ENCODE measurements at regions not wholly inside any gene's neighbourhood (a gene's known extent, or its start where the extent isn't known, plus 50 kb on each side); places are given as distances from the start of the nearest gene placed in this dataset.

DNA sequence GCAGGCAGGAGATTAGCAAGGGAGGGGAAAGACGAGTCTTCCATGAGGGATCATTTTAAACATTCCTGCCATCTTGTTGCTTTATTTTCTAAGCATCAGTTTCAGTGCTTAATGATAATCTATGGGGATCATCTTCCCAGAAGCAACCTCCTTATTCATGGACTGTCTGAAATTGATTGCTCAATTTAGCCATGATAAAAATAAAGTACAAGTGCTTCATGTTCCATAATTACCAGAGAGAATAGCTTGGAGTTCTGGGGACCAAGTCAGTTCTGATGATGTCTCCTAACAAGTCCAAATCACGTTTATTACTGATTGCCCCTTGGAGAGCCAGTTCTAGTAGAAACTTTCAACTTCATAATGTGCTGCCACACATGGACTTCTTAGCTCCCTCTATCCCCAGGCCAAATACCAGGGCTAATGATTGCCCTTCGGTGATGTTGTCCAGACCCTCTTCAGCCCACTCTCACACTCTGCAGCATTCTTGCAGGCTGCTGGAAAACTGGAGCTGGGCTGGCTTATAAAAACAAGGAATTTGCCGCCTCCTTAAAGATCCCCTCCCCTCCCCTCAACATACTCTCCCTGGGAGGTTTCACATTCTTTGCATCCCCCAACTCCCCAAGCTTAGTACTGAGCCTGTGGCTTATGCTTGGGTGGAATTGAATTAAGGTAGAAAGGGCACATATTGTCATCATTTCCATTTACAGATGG is 222.1 kb upstream of the ADAMTS9 start:
- intact Hi-C loops (cut with DNase I): no loop called here
- no peak for DNase-seq (ENCODE audit: low spot score)

DNA sequence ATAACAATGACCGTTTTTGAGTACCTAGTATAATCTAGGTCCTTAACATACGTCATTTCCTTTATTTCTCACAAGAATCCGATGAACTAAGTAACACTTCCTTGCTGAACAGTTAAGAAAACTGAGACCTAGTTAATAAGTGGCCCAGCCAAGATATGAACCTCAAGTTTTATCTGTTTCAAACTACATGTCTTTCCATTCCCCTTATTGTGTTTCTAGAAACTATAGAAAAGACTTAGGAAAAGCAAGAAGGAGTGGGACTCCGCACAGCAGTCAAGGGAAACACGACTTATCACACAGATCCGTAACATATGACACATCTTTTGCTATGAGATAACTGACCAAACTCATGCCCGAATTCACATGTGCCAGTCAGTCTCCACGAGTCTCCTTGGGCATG is 221.2 kb upstream of the ADAMTS9 start:
- intact Hi-C loops (cut with DNase I): no loop called here
- no peak for DNase-seq (ENCODE audit: low spot score)

DNA sequence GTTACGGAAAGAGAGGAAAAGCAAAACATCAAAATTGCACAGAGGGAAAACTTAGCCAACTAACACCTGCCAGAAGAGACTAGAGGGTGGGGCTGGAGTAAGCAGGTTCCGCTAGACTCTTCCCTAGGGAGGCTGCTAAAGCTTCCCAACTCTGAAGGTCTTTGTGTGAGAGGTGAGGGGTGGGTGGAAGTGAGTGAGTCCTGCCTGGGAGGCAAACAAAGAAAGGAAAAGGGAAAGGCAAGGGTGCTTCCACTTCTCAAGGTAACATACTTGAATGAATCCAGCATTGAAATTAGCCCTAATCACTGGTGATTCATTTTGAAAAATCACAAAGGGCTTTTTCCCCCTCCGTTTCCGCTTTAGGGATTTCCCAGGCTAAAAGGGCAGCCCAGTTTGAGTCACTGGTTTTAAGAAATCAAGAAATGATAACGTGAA is 220.5 kb upstream of the ADAMTS9 start:
- intact Hi-C loops (cut with DNase I): no loop called here

DNA sequence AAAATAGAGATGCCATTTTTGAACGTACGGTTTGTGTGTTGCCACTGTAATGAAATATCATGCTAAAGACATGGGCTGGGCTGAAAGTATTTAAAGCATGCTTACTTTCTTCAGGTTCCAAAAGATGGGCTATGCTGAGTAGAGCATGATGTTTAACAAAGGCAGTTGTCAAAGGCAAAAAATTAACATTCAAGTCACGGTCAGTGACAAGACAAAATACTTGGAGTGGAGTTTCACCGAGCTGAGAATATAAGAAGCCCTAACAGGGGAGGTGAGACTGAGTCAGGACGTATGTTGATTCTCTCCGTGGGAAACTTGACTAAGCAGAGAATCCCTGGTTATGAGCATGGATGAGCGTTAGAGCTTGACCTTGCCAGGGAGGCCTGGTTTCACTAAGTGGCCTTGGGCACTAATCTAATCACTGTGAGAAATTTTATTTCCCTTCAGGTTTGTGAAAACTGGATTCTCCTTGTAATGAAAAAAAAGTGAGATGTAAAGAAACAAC is 218.2 kb upstream of the ADAMTS9 start:
- intact Hi-C loops (cut with DNase I): no loop called here
- DNase-seq (ENCODE audit: low spot score): no peak

More for the DNA sequence above, 220.5 kb upstream of the ADAMTS9 start:
- no peak for DNase-seq (ENCODE audit: low spot score)

DNA sequence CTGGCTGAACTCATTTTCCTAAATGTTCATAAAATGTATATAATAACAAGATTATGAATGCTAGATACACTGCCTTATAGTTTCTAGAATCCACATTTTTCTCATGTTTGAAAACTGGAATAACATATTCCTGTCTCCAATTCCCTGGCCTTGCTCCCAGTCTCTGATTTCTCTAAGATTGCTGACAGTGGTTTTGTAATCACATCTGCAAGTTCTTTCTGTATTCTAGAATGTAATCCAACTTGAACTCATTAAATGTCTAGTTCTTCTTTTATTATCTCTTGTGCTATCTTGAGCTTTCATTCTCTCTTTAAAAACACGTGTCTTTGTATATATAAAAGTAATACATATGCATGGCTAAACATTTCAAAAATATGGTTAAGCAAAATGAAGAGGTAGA is 215.2 kb upstream of the ADAMTS9 start:
- DNase-seq (ENCODE audit: low spot score): no peak
- intact Hi-C loops (cut with DNase I): no loop called here

DNA sequence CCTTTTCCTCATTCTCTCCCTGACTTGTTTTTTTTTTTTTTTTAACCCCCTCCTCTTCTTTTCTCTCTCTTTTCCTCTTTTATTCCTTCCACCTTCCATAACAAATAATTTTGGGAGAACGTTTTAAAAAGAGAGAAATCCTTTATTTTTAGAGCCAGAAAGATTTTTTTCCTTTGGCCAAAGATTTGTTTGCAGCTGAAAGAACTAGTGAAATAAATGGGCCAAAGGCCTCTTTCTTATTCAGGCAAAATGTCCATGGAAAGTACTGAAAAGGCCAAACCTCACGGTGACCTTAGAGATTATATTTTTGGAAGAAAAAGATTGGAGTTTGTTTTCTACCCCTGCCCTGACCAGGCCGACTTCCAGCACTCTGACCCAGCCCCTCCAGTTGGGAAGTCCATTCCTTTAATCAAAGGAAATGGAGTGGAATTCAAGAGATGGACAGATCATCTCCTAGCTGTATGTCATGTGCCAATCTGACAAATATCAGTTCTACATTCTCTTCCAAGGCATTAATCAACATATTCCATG is 214.3 kb upstream of the ADAMTS9 start:
- intact Hi-C loops (cut with DNase I): no loop called here
- DNase-seq (ENCODE audit: low spot score): no peak

DNA sequence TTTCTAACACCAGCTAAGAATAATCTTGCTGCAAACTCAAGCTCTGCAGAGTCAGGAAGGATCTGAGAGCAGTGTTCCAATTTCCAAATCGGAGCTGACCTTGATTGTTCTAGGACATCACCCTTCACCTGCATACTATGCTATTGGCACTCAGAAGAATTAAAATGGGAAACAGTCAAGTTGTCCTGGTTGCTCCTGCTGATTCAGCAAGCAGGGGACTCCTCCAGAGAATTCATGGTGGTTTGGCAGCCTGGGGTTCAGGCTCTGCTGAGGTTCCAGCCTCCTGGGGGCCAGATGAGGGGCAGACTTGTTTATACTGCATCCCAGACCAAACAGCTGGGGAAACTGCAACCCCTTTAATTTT is 213.7 kb upstream of the ADAMTS9 start:
- intact Hi-C loops (cut with DNase I): no loop called here

DNA sequence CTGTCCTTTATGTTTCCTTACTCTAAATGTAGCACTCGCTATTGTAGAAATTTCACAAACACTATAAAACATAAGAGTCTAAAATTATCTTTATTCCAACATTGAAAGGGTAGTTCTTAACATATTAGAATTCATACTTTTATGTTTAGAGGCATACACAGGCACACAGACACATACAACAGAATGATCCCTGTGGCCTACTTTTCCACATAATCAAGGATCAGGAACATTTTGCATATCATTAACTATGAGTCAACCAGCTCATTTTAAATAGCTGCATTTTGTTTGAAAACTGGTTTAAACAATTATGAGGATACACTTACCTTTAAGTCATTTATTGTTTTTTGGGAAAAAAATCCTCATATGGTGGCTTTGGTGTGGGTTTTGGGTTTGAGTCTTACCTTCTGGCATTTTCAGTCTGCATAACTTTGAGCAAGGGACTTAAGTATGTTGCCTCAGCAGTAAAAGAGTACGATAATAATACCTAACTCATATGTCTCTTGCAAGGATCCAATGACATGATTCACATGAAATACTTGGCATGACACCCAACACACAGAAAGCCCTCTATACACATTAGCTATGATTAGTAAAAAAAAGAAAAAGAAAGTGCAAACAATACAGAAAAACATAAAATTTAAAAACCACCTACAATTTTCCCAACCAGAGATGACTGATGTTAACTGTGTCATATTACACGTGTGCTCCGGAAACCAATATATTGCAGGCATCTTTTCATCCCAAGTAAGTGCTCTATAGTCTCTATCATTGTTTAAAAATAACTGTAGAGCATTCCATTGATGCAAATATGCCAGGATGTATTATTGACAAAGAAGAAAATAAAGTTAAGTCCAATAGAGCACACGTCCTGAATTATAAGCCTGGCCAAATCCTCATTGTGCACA is 213.1 kb upstream of the ADAMTS9 start:
- intact Hi-C loops (cut with DNase I): no loop called here

More for the DNA sequence above, 213.7 kb upstream of the ADAMTS9 start:
- no peak for DNase-seq (ENCODE audit: low spot score)

DNA sequence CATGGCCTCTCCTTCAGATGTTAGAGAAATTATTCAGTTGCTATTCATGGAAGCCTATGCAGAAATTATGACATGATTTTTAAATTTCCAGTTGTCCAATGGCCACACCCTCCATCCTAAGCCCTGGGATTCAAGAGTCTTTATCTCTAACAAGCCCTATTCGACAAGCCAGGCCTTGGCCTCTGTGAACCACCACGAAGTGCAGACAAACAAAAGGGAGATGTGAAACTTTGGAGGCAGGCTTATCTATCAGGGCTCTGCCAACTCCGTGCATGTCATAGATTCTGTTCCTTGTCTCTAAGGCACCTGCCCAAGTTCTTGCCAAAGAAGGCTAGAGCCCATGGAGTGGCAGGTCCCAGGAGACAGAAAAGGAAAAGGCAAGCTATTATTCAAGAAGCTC is 212.4 kb upstream of the ADAMTS9 start:
- no peak for DNase-seq (ENCODE audit: low spot score)
- intact Hi-C loops (cut with DNase I): no loop called here

More for the DNA sequence above, 213.1 kb upstream of the ADAMTS9 start:
- no peak for DNase-seq (ENCODE audit: low spot score)

DNA sequence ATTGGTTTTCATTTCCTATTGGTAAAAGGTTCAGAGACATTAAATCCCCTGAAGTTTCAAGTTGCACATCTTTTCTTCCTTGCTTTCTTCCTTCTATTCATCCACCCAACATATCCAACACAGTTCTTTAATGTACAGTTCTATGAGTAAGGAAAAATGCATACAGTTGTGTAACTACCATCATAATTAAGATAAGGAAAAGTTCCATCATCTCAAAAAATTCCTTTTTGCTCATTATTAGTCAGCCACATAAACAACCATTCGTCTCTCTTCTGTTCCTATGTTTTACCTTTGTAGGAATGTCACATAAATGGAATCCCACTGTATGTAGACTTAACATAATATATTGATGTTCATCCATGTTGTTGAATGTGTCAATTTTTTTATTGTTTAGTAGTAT is 211.1 kb upstream of the ADAMTS9 start:
- intact Hi-C loops (cut with DNase I): no loop called here
- no peak for DNase-seq (ENCODE audit: low spot score)

DNA sequence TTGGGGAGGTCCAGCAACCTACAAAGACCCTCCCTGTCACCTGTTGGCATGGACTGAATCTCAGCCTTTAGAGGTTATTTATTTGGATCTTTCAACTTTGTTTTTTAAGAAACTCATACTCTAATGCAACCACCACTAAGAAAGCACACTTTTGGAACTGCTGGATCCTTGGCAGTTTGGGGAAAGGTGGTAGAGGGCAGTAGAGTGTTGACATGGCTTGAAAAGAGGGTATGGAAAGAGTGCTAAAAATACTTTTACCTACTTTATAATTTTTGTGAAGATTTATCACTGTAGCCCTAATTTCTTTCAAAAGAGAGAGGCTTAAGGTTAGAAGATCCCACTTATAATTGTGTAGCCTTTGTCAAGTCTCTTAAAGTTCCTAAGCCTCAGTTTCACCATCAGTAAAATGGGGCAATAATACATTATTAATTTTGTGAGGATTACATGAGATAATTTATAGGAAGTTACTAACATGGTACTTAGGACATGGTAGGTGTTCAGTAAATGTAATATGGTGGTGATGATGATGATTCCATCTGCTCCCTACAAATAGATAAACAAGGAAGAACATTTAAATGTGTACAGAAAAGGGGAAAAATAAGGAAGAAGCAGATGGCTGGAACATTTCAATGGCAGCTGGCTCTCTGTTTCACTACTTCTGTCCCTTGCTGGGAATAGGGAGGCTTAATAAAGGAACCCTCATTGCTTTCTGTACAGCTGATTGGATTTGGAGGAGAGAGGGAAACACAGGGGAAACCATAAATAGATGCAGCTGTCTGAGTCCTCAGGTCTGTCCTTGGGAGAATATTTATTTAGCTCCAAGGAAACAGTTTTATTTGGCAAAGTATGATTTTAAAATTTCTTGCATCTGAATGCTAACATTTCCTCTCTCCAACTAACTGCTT is 208.4 kb upstream of the ADAMTS9 start:
- intact Hi-C loops (cut with DNase I): no loop called here
- DNase-seq (ENCODE audit: low spot score): no peak

DNA sequence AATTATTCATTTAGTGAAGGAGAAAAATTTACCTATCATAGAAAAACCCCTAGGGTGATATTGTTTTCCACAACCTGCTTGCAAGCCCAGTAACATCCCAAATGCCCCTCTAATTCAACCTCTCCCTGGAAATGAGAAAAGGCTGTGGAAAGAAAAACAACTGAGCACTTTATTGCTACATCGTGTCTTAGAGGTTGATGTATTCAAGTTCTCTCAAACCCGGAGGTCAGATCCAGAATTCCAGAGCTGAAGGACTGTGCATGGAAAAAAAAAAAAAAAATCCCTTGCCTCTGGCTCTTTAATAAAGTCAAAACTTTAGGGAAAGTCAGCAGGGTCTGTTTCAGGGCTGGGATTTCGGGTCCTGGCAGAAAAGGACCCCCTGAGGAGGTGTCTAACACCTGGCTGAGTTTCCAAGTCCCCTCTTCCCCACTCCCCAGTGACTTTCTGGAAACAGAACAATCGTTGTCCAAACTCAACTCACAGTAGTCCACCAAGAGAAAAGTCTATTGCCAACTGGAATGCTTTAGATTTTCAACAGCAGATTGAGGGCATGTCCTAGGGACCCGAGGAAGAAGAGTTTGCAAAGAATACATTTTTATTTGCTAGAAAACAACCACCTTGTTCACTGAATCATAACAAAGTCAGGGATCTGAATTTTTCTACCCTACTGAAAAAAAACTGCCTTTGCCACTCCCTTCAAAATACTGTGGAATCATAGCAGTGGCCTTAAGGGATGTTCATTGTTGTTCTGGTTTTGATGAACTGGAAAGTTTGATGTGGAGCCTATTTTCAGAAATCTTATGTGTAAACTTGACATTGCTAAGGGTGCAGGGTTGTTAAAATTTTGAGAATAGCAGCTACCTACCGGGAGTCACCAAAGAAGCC is 207.5 kb upstream of the ADAMTS9 start:
- DNase-seq (ENCODE audit: low spot score): no peak
- intact Hi-C loops (cut with DNase I): no loop called here

DNA sequence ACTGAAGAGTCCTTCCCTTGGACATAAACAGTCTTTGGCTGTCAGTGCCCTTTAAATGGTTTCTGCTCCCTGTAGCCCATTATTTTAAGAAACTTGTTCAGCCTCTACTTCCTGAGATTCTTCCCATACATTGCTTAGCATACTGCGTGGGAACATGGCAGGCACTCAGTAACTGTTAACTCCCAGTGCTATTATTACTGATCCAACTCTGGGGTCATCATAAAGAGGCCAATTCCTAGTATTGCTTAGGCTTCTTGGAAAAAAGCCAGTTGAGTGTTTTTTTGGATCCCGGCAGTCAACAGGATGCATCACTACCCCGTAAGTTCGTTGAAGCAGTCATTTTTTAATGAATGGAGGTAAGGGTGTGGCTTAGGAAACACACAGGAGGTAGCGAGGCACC is 206.2 kb upstream of the ADAMTS9 start:
- intact Hi-C loops (cut with DNase I): no loop called here
- no peak for DNase-seq (ENCODE audit: low spot score)

DNA sequence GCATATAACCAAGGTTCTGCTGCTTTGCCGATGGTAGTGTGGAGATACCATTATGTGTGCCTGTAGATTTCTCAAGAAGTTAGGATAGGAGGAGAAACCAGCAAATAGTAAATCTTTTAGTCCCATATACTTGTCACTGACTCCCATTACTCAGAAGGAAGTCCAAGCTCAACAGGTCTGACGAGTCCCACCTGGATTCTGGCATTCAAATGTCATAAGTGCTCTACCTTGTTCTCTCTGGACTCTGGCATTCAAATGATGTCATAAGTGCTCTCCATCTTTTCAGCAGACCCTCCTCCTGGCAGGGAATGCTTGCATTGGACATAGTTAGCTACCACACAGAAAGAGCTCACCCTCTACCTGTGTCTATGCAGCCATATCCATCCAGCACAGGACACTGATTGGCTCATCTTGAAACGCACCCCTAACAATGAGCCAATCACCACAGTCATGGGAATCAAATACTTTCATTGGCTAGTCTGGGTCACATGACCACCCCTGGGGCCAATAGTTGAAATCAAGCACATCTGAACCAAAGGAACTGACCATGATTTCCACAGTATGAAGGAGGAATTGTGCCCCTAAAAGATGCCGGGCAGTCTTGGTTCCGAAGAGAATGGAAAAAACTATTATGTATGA is 205.0 kb upstream of the ADAMTS9 start:
- intact Hi-C loops (cut with DNase I): no loop called here
- no peak for DNase-seq (ENCODE audit: low spot score)

DNA sequence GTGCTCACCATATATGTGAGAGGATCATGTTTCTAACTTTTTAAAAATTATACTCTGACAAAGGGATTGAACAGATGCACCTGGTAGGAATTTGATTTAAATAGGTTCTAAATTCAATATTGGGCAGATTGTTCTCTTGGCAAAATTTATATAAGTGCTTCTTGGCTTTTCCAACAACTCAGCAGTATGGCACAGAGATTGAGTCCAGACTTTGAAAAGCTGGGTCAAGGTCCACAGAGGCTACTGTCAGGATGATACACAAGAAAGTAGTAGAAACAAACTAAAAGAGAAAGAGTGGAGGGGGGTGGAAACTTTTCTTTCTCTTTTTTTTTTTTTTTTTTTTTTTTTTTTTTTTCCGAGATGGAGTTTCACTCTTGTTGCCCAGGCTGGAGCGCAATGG is 203.2 kb upstream of the ADAMTS9 start:
- intact Hi-C loops (cut with DNase I): no loop called here

DNA sequence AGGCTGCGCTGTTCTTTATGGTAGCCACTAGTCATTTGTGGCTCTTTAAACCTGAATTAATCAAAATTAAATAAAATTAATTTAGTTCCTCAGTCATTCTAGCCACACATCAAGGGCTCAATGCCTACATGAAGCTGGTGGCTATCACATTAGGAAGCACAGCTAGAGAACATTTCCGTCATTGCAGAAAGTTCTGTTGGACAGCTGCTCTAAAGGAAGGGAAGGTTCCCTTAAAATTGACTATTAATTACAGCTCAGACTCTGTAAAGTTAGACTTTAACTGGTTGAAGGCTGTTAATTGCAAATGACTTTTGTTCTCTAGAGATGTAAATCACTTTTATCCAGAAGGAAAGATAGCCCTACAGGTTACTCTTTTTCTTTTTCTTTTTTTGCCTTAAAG is 202.7 kb upstream of the ADAMTS9 start:
- no peak for DNase-seq (ENCODE audit: low spot score)
- intact Hi-C loops (cut with DNase I): no loop called here

More for the DNA sequence above, 203.2 kb upstream of the ADAMTS9 start:
- DNase-seq (ENCODE audit: low spot score): no peak

DNA sequence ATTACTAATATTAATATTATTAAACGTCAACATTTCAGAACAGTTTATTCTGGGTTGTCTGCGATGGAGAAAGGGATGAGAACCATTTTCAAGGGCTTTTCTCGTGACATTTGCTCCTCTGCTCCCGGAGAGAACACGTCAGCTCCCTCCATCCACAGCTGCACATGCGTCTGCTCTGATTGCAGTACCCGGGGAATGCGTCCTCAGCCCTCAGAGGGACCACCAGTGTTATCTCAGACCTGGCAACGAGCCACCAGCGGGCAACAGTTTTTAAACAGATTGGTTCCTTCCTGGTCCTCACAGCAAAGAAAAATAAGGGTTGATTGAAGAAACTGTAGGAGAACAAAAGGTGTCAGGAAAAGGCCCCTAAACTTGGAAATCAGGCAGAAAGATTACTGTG is 202.2 kb upstream of the ADAMTS9 start:
- intact Hi-C loops (cut with DNase I): no loop called here
- no peak for DNase-seq (ENCODE audit: low spot score)

DNA sequence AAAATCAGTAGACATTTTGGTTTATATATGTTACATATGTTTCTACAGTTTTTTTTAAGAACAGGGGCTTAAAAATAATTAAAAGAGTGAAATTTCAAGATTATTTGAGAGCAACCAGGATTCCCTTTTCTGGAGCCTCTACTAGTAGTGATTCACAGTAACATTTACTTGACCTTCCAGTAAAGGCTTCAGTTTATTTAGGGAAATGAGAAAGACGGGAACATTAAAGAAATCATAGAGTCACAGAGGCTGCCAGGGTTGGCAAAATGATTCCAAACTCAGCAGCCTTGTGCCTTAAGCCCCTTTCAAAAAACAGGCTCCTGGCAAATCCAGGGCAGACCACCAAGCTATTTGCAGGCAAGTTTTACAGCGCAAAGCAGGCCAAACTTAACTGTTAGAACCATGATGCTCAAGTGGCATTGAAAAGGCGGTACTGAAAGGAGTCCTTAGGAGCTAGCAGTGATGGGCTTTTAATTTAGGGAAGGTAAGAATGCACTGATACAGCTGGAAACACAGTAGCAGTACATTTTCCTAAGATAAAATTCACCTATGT is 201.1 kb upstream of the ADAMTS9 start:
- DNase-seq (ENCODE audit: low spot score): no peak
- intact Hi-C loops (cut with DNase I): no loop called here
